NCI-H2029 treated with DMSO at 0.1 percent for 48 hours (cell line): ENCODE measurements at regions not wholly inside any gene's neighbourhood (a gene's known extent, or its start where the extent isn't known, plus 50 kb on each side); places are given as distances from the start of the nearest gene placed in this dataset.
"Not testable (repeated sequence)": the region's sequence is repeated elsewhere in the genome, so short reads cannot be mapped to it uniquely, and the experiment has no call there.

Experiments
- DNase-seq: peaks from one replicate; lab custom pipeline; 2025; lab: John Stamatoyannopoulos, UW

DNA sequence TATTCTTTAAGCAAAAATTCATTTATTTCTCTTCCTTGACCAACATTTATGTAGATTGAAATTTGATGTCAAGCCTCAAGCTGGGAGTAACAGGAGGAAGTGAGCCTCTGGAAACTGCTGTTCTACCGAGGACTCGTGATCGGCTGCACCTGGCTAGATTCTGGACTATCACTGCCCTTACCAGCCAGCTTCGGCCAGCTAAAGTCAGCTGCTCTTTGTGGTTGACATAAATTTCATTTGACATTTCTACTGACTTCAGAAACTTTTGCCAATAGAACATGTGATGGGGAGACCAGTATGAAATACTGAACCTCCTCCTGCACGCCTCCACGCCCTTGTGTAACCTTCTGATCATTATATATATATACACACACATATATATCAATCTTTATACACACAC is 74.2 kb upstream of the RGPD5 start:
- no peak for DNase-seq

DNA sequence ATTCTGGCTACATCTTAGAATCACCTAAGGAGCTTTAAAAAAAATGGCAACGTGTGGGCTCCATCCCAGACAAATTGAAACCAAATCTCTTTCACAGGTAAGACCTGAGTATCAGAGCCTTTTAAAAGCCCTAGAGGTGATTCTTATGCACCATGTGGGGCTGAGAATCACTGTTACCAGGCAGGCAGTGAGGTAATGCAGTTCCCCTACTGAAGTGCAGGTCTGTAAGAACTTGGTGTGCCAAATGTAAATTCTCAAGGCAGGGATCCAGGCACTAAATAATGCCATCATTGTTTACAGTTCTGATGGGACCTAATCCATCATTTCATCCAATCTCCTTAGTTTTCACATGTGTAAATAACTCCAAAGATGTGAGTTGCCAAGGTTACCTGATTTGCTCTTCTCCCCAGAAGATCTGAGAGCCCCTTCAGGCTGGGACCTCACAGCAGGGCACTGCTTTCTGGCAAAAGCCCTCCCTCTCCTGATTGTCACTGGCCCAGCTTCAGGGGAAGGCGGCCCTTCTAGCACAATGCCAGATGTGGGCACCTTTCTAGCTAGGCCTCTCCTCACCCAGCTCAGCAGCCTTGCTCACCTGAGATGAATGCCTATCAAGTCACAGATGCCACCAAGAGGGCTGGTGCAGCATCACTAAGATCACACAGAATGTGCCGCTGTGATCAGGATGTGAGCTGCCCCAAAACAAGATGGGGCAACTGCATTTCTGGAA is 73.6 kb upstream of the RGPD5 start:
- no peak for DNase-seq

DNA sequence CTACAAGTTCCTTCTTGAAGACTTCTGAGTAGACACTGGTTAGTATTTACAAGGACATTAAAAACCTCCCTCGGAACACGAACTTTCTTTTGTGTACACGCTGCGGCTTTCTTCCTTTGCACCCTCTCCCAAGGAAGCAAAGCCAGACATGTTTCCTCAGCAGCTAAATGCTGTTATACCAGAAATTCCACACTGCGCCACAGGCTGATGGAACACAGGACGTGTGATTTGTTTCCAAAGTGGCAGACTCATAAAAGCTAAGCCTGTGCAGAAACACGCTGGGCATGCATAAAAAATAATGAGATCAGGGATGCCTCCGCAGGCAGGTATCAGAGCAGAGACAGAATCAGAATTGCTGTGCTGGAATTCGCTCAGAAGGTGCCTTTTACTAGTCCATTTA is 73.0 kb upstream of the RGPD5 start:
- no peak for DNase-seq

- DNase-seq, result no peak
Observed at GRCh38 chr2:109721626-109722025, 72.5 kb upstream of the RGPD5 start.

- peak; percentile 68 for DNase-seq
Observed at GRCh38 chr2:109722026-109722425, 72.1 kb upstream of the RGPD5 start.

DNA sequence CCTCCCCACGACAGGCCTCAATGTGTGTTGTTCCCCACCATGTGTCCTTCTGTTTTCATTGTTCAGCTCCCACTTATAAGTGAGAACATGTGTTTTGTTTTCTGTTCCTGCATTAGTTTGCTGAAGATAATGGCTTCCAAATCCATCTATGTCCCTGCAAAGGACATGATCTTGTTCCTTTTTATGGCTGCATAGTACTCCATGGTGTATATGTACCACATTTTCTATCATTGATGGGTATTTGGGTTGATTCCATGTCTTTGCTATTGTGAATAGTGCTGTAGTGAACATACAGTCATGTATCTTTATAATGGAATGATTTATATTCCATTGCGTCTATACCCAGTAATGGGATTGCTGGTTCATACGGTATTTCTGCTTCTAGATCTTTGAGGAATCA is 71.5 kb upstream of the RGPD5 start:
- not testable (repeated sequence) for DNase-seq

- DNase-seq, result not testable (repeated sequence)
Observed at GRCh38 chr2:109723153-109723552, 71.0 kb upstream of the RGPD5 start.

DNA sequence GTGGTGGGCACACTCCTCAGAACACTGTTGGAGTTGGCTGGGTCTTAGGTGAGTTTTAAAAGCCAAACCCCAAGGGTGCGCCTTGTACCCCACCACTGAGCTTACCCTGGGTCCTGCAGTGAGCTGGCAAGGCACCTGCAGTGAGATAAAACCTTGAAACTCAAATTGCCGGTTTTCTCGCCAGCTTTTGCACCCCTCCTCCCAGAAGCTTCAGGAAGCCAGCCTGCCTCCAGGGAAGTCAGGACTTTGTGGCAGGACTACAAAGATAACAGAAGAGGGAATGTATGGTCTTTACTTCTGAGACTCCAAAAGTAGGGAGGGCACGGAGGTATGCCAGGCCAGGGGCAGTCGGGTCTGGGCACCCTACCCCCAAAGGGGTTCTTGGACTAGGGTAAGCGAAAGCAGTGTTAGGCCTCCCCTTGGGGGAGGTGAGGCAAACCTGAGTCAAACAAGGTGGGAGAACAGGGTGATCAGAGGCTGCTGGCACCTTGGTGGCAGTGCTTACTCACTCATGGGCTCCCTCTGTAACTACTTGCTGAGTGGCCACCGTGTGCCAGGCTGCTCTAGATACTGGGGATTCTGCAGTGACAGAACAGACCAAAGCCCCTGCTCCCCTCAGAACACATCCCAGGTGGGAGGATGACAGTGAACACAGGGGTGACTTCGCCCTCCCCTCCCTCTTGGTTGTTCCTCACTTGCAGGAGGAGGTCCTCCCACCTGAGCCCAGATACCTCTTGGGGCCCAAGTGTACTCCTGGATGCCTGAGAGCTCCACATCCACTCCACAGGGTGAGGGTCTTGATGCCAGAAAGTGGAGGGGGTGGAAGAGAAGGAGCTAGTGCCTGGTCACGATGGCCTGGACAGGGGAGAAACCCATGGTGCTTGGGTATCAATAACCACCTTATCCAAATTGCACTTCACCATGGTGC is 69.3 kb upstream of the RGPD5 start:
- no peak for DNase-seq

GRCh38 chr2:109726379-109727270 is 67.5 kb upstream of the RGPD5 start:
- DNase-seq, result no peak

GRCh38 chr2:109727929-109728447 is 66.1 kb upstream of the RGPD5 start:
- no peak for DNase-seq

DNA sequence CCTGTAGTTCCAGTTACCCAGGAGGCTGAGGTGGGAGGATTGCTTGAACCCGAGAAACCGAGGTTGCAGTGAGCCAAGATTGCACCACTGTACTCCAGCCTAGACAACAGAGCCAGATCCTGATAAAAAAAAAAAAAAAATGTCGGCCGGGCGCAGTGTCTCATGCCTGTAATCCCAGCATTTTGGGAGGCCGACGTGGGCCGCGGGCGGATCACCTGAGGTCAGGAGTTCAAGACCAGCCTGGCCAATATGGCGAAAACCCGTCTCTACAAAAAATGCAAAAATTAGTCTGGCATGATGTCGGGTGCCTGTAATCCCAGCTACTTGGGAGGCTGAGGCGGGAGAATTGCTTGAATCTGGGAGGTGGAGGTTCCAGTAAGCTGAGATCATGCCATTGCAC is 60.4 kb upstream of the RGPD5 start:
- DNase-seq, result not testable (repeated sequence)

DNA sequence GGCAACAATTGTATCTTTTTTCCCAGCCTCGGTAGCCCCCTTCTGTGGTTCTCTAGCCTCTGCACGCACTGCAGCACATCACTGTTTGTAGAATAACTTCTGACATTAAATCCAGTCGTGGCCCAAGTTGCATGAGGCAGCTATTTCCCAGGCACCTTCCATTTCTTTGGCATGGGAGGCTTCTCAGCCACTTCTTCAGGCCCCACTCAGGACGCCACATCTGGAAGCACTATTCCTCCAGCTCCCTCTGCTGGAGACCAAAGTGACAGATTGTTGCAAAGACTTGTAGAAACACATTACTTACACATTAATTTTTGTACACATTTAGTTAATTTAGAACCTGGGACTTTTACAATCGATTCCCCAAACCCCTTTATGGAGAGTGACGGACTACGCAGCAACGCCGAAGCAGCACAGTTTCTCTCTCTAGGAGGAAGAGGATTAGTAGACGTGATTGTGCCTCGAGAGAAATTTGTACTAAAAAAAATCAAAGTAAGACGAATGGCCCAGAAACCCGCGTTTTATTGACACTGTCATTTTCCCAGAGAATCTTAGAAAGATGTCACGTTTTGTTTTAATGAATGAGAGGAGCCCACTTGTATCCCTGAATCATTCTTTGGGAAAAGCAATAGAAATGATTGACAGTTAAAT is 57.8 kb upstream of the RGPD5 start:
- DNase-seq, result peak; percentile 28
